Natural killer cell (primary cell): ENCODE measurements at regions not wholly inside any gene's neighbourhood (a gene's known extent, or its start where the extent isn't known, plus 50 kb on each side); places are given as distances from the start of the nearest gene placed in this dataset.

Experiments
- ATAC-seq, 3 donors: fragments of 150-1000 bp in 2 of 3; fragments of 200-7000 bp in 1 of 3; cut with Tn5 transposase; 1 replicate in 1 of 3; 2 replicates in 2 of 3; pipeline ENCODE4 v1.10.0; 2021; ENCODE audit warnings: mild to moderate bottlenecking in 2 of 3, moderate library complexity in 2 of 3
- DNase-seq, 2 donors: peaks; one replicate each; pipeline versions ENCODE4 v3.0.0 to v3.0.0-alpha.2; 2013 to 2021; ENCODE audit warnings: mixed read lengths in 1 of 2
- H3K27ac ChIP-seq: one replicate; pipeline ENCODE4 v1.5.1; 2013; ENCODE audit warnings: mild to moderate bottlenecking, low read length
- H3K27me3 ChIP-seq: one replicate; pipeline ENCODE4 v1.6.1; 2013; ENCODE audit warnings: low read length; ENCODE audit not compliant: control insufficient read depth, insufficient read depth
- H3K36me3 ChIP-seq: one replicate; pipeline ENCODE4 v1.6.1; 2013; ENCODE audit warnings: low read length; ENCODE audit not compliant: control insufficient read depth, insufficient read depth
- H3K4me1 ChIP-seq: one replicate; pipeline ENCODE4 v1.6.1; 2013; ENCODE audit warnings: low read length; ENCODE audit not compliant: control insufficient read depth, insufficient read depth
- H3K4me3 ChIP-seq: one replicate; pipeline ENCODE4 v1.5.1; 2013; ENCODE audit warnings: low read length
- H3K9me3 ChIP-seq: one replicate; pipeline ENCODE4 v1.6.1; 2013; ENCODE audit warnings: low read length; ENCODE audit not compliant: control insufficient read depth, insufficient read depth
- H3K27ac Mint-ChIP-seq, 2 donors: one replicate each; pipeline ENCODE4 v1.8.0; 2022; ENCODE audit warnings: mild to moderate bottlenecking in 2 of 2, mixed read lengths in 2 of 2, moderate library complexity in 1 of 2
- H3K27me3 Mint-ChIP-seq, 2 donors: one replicate each; pipeline ENCODE4 v1.8.0; 2022; ENCODE audit warnings: low read depth in 2 of 2, mixed read lengths in 2 of 2
- H3K36me3 Mint-ChIP-seq: one replicate; pipeline ENCODE4 v1.8.0; 2022; ENCODE audit warnings: mixed read lengths
- H3K4me1 Mint-ChIP-seq, 2 donors: one replicate each; pipeline ENCODE4 v1.8.0; 2022; ENCODE audit warnings: mixed read lengths in 2 of 2
- H3K4me3 Mint-ChIP-seq: one replicate; pipeline ENCODE4 v1.8.0; 2022; ENCODE audit warnings: mild to moderate bottlenecking, moderate library complexity, mixed read lengths
- H3K9me3 Mint-ChIP-seq, 2 donors: one replicate each; pipeline ENCODE4 v1.8.0; 2022; ENCODE audit warnings: mixed read lengths in 2 of 2
- CTCF ChIP-seq: fragments of 200-600 bp; IDR thresholded peaks from one replicate; pipeline ENCODE4 v1.8.0; 2022; ENCODE audit warnings: antibody characterized with exemption
- WGBS: methylation state at CpG from one replicate; pipeline ENCODE4 v1.1.7; 2013; ENCODE audit warnings: missing lambda C conversion rate; ENCODE audit not compliant: insufficient coverage; 5-methylcytosine and 5-hydroxymethylcytosine counted together
- intact Hi-C: fragments of 100-400 bp; cut with micrococcal nuclease; formaldehyde crosslinking; loops from one replicate; pipeline ENCODE4 v1.14.2; 2022

- Histone ChIP-seq H3K27ac (no peak overlapping the region), H3K36me3 (no peaks in the 10 kb centered on the region), H3K4me3 (no peak overlapping the region), H3K27me3 (no peaks in the 10 kb centered on the region), H3K9me3 (peaks cover 2% of the 10 kb centered on the region), H3K4me1 (no peaks in the 10 kb centered on the region)
- TF ChIP-seq CTCF: no peak
- ATAC-seq: no peak
- no peaks in the 10 kb centered on the region for H3K4me1 Mint-ChIP-seq
- no peak for DNase-seq
- H3K27ac Mint-ChIP-seq: no peak overlapping the region
- intact Hi-C loops: no loop called here
- no peak overlapping the region for H3K4me3 Mint-ChIP-seq
- no CpG with 5 or more reads among the region's 1 CpG for WGBS
- peaks cover 4% of the 10 kb centered on the region for H3K36me3 Mint-ChIP-seq
- H3K9me3 Mint-ChIP-seq: peaks cover 11 to 25% of the 10 kb centered on the region in 2 donors
- no peaks in the 10 kb centered on the region for H3K27me3 Mint-ChIP-seq
Observed at GRCh38 chr14:42792166-42792565, 1185.5 kb downstream of the LRFN5 start.

GRCh38 chr14:42782754-42783153 lies 1176.1 kb downstream of the LRFN5 start:
- H3K4me1 ChIP-seq: no peaks in the 10 kb centered on the region
- no peaks in the 10 kb centered on the region for H3K27me3 ChIP-seq
- H3K4me3 ChIP-seq: no peak overlapping the region
- no peak overlapping the region for H3K27ac ChIP-seq
- ATAC-seq (no peak), DNase-seq (no peak)
- WGBS: 73% methylated on average over 2 of the region's 3 CpGs
- Mint-ChIP-seq H3K27me3 (no peaks in the 10 kb centered on the region), H3K4me3 (no peak overlapping the region), H3K9me3 (peaks cover 12 to 14% of the 10 kb centered on the region in 2 donors), H3K27ac (no peak overlapping the region), H3K4me1 (no peaks in the 10 kb centered on the region), H3K36me3 (peaks cover 9% of the 10 kb centered on the region)
- no peak for TF ChIP-seq CTCF
- peaks cover 5% of the 10 kb centered on the region for H3K9me3 ChIP-seq
- no peaks in the 10 kb centered on the region for H3K36me3 ChIP-seq
- intact Hi-C loops: no loop called here

- Mint-ChIP-seq H3K27me3 (no peaks in the 10 kb centered on the region), H3K4me3 (no peak overlapping the region), H3K9me3 (peaks cover 14 to 23% of the 10 kb centered on the region in 2 donors), H3K4me1 (no peaks in the 10 kb centered on the region), H3K27ac (no peak overlapping the region), H3K36me3 (peaks cover 10% of the 10 kb centered on the region)
- no peak overlapping the region for H3K27ac ChIP-seq
- H3K4me3 ChIP-seq: no peak overlapping the region
- ATAC-seq: no peak
- no peaks in the 10 kb centered on the region for H3K4me1 ChIP-seq
- H3K9me3 ChIP-seq: no peaks in the 10 kb centered on the region
- no peak for TF ChIP-seq CTCF
- intact Hi-C loops: no loop called here
- 75% methylated on average over 1 of the region's 2 CpGs for WGBS
- no peak for DNase-seq
- no peaks in the 10 kb centered on the region for H3K36me3 ChIP-seq
- no peaks in the 10 kb centered on the region for H3K27me3 ChIP-seq
Observed at GRCh38 chr14:42778984-42779383, 1172.3 kb downstream of the LRFN5 start.

- H3K4me1 ChIP-seq: no peaks in the 10 kb centered on the region
- H3K9me3 ChIP-seq: no peaks in the 10 kb centered on the region
- ATAC-seq: no peak
Observed at GRCh38 chr14:42750771-42751170, 1144.1 kb downstream of the LRFN5 start.

More at GRCh38 chr14:42750771-42751170, 1144.1 kb downstream of the LRFN5 start:
- no peaks in the 10 kb centered on the region for H3K36me3 ChIP-seq
- H3K27ac Mint-ChIP-seq: no peak overlapping the region
- H3K4me3 ChIP-seq: no peak overlapping the region
- no peak for TF ChIP-seq CTCF
- DNase-seq: no peak
- H3K27ac ChIP-seq: no peak overlapping the region
- no peak overlapping the region for H3K4me3 Mint-ChIP-seq
- intact Hi-C loops: no loop called here
- no peaks in the 10 kb centered on the region for H3K36me3 Mint-ChIP-seq
- H3K27me3 Mint-ChIP-seq: no peaks in the 10 kb centered on the region
- no peaks in the 10 kb centered on the region for H3K4me1 Mint-ChIP-seq
- no peaks in the 10 kb centered on the region for H3K27me3 ChIP-seq
- H3K9me3 Mint-ChIP-seq: peaks cover 10 to 16% of the 10 kb centered on the region in 2 donors
